ENCODE measurements at regions not wholly inside any gene's neighbourhood (a gene's known extent, or its start where the extent isn't known, plus 50 kb on each side); places are given as distances from the start of the nearest gene placed in this dataset.
"Not testable (repeated sequence)": the region's sequence is repeated elsewhere in the genome, so short reads cannot be mapped to it uniquely, and the experiment has no call there.

DNA sequence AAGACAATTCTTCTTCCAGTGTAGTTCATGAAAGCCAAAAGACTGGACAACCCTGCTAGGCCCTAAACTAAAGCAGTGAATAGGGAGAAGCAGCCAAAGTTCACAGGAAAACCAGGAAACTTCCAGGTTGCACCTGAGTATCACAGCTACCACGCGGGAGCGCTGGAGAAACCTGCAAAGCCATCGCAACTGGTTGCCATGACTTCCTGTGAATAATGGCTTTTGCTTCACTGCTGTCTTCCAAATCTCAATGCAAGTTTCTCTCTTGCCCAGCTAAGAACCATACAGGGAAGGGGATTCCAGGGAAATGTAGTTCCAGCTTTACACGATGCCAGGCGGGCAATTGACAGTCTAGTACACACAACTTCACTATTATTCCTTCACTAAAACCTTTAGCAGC lies 114.1 kb downstream of the GXYLT1 start:
- no peak for DNase-seq (ENCODE audit: low read depth in 2 of 2, low spot score in 1 of 2)

DNA sequence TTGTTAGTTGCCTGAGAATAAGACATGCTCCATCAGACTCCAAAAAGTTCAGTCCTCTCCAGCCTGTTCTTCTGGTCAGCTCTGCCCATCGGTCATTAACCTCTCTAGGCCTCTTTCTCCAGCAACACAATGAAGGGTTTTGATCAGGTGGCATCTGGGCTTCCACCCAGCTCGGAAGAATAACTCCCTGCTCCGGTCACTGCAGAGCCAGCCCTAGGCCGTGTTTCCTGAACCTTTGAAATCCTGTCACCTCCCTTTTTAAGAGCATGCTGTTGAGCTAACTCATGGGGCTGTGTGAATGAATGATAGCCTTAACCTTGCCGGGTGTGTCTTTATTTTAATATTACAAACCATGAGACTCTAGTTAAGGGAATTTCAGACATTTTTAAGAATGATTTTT lies 117.1 kb downstream of the GXYLT1 start:
- DNase-seq (ENCODE audit: low read depth in 2 of 2, low spot score in 1 of 2) = no peak

DNA sequence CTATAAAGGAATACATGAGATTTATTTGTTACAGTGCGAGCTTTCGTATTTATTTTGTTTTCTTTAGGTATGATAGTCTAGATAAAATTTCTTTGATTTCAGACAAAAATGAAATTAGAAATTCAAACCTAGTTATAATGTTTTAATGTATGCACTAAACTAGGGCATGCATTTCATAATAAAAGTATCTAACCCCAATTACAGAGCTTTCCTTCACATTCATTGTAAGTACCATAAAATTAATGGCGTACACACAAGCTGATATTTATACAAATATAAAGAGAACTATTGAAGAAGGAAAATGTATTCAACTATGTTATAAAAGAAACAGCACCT lies 120.2 kb downstream of the GXYLT1 start:
- no peak for DNase-seq (ENCODE audit: low read depth in 2 of 2, low spot score in 1 of 2)

DNA sequence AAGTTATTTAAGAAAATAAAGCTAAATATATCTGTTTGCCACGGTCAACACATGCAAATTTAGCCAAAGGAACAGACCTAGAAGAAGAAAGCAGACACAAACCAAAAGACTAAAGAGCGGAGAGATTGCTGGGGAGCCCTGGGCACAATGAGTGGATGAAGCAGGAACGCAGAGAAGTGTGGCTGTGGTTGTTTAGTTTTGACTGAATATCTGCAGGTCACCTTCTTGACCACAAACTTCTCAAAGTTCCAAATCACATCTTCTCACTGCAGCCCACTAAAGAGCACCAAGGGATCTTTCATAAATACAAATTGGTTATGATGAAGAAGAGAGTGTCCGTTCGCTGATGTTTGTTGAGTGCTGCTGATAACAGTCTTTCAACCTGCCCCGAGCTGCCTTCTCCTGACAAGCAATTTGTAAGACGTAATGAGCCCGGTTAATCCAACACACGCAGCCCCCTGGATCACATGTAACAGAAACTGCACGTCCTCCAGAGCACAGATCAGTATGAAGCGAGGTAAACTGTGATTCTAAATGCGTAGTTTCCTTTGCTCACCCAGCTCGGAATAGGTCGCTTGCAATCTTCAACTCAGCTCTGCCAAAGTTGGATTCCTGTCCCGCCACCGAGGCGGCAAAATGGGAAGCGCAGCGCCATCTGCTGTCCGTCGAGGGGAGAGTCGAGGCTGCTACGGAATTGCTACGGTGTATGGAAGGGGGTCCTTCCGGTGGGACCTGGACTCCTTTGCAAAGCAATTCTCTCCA lies 120.8 kb downstream of the GXYLT1 start:
- peak; percentile 27 for DNase-seq (ENCODE audit: low read depth in 2 of 2, low spot score in 1 of 2)

DNA sequence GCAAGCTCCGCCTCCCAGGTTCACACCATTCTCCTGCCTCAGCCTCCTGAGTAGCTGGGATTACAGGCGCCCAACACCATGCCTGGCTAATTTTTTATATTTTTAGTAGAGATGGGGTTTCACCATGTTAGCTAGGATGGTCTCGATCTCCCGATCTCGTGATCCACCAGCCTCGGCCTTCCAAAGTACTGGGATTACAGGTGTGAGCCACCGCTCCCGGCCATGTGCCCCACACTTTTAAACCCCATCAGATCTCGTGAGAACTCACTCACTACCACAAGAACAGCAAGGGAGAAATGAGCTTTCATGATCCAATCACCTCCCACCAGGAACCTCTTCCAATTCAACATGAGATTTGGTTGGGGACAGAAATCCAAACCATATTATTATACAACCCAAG lies 122.7 kb downstream of the GXYLT1 start:
- DNase-seq (ENCODE audit: low read depth in 2 of 2, low spot score in 1 of 2) = not testable (repeated sequence)

DNA sequence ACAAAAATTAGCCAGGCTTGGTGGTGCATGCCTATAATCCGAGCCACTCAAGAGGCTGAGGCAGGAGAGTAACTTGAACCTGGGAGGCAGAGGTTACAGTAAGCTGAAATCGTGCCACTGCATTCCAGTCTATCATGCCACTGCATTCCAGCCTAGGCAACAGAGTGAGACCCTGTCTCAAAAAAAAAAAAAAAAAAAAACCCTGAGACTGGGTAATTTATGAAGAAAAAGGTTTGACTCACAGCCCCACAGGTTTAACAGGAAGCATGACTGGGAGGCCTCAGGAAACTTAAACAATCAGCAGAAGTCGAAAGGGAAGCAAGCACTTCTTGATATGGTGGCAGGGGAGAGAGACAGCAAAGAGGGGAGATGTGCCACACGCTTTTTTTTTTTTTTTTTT lies 123.2 kb downstream of the GXYLT1 start:
- no peak for DNase-seq (ENCODE audit: low read depth in 2 of 2, low spot score in 1 of 2)

DNA sequence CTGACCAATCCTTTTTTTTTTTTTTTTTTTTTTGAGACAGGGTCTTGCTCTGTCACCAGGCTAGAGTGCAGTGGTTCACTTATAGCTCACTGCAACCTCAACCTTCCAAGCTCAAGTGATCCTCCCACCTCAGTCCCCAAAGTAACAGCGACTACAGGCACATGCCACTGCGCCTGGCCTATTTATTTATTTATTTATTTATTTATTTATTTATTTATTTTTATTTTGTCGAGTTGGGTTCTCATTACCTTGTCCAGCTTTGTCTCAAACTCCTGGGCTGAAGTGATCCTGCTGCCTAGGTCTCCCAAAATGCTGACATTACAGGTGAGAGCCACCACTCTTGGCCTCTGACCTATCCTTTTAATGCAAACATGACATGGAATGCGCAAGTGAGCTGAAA lies 124.4 kb downstream of the GXYLT1 start:
- DNase-seq (ENCODE audit: low read depth in 2 of 2, low spot score in 1 of 2) = no peak

DNA sequence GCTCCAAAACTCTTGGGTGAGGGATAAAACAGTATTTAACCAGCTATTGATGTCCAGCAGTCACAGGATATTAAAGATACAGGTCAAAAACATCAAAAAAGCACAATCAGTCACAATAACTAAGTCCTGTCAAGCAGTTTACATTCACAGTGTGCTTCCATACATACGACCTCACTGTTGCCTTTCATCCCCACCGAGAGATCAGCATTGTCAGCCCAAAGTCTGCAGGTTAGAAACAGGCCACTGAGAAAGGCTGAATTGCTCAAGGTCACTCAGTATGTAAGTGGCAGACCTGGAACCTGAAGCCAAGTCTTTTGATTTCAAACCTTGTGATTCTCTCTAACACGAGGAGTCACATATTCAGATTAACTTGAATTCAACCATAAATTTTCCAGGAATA lies 124.9 kb downstream of the GXYLT1 start:
- no peak for DNase-seq (ENCODE audit: low read depth in 2 of 2, low spot score in 1 of 2)

DNA sequence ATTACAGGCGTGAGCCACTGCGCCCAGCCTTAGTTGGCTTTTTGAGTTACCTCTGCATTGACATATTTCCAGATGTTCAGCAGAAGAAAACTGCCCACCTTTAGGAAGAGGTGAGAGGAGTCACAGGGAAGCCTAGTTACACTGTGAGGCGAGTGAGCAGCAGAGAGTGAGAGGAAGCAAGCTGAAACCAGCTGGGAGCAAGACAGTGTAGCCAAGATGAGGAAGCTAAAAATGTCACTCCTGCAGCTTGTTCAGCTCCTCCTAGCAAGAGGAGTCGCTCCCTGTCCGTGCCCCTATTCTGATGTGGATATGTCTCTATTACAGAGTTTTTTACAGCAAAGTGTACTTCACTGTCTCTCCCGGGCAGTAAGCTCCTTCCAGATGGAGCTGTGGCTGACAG lies 127.6 kb downstream of the GXYLT1 start:
- DNase-seq (ENCODE audit: low read depth in 2 of 2, low spot score in 1 of 2) = no peak

DNA sequence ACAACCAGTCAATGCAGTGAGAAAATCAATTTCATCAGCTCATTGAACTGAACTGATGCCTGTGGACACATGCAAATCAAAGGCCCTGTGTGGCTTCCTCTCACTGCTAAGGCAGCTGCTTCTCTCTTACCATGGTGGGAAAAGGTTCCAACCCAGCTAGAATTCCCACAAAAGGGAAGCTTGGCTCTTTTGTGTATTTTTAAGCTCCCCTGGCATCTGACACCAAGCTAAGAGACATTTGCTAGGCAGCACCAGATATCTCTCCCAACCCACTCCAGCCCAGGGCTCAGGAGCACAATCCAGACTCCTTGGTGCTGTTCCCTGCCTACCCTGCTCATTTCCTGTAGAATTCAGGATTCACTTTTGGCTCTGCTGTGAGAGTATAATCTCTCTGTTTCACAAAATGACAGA lies 129.6 kb downstream of the GXYLT1 start:
- DNase-seq (ENCODE audit: low read depth in 2 of 2, low spot score in 1 of 2) = no peak

DNA sequence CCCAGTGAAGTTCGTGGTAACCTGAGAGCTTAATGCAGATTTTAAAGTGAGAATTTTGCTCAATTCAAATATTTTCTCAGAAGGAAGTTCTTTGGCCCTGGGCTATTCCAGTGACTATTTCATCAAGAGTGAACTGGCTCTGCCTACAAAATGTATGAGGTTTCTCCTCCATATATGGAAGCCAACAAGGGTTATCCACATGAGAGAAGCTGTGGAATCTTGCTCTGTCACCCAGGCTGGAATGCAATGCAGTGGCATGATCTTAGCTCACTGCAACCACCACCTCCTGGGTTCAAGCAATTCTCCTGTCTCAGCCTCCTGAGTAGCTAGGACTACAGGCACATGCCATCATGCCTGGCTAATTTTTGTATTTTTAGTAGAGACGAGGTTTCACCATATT lies 132.2 kb downstream of the GXYLT1 start:
- not testable (repeated sequence) for DNase-seq (ENCODE audit: low read depth in 2 of 2, low spot score in 1 of 2)

DNA sequence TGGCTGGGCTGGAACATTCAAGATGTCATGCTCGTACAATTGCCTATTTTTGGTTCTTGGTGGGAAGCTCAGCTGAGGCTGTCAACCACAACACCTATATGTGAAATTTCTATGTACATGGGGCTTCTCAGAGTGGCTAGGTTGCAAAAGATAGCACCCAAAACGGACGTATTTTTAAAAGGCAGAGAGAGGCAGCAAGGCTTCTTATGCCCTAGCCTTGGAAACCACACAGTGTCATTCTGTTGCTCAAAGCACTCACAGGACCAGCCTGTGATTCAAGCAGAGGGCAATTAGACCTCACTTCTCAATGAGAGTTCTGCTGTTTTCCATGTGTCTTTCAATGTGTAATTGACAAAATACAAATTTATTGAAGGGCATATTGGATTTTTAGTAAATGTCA lies 134.0 kb downstream of the GXYLT1 start:
- no peak for DNase-seq (ENCODE audit: low read depth in 2 of 2, low spot score in 1 of 2)

DNA sequence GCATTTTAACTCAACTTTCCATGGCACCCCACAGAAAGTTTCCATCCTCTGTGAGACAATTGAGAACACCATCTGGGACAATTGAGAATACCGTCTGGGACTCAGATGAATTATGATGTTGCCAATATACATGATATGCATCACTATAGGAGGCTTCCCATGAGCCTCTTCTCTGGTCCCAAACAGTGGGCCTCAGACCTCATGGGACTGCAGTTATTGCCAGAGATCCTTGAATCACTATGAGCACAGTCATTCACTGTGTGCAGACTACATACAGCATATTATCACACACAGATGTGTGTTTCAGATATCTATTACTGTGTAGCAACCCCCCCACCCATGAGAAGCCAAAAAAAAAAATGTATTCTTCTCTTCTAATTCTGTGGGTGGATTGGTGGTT lies 134.4 kb downstream of the GXYLT1 start:
- no peak for DNase-seq (ENCODE audit: low read depth in 2 of 2, low spot score in 1 of 2)

DNA sequence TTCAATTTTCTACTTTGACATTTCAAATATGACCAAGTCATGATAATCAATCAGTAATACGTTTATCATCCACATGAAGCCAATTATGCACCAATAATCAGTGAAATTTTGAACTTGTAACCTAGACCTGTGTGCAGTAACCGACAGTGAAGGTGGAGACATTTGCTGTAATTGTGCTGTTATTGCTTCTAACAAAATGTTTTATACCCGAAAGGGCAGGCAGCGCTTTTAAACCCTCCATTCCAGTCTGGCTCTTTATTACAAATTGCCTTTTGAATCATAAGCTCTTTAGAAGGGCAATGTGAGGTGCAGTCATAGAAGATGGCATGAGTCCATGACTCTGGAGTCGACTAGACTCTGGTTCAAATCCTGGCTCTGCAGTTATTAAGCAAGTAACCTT lies 135.7 kb downstream of the GXYLT1 start:
- no peak for DNase-seq (ENCODE audit: low read depth in 2 of 2, low spot score in 1 of 2)

DNA sequence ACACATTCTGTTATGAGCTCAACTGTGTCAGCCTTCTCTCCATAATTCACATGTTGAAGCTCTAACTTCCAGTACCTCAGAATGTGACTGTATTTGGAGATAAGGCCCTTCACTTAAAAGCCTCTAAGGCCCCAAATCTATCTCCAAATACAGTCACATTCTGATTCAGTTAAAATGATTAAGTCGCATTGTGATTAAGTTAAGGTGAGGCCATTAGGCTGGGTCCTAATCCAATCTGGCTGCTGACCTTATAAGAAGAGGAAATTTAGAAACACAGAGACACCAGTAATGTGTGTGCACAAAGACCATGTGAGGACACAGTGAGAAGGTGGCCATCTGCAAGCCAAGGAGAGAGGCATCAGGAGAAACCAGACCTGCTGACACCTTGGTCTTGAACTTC lies 141.6 kb downstream of the GXYLT1 start:
- DNase-seq (ENCODE audit: low read depth in 2 of 2, low spot score in 1 of 2) = no peak

DNA sequence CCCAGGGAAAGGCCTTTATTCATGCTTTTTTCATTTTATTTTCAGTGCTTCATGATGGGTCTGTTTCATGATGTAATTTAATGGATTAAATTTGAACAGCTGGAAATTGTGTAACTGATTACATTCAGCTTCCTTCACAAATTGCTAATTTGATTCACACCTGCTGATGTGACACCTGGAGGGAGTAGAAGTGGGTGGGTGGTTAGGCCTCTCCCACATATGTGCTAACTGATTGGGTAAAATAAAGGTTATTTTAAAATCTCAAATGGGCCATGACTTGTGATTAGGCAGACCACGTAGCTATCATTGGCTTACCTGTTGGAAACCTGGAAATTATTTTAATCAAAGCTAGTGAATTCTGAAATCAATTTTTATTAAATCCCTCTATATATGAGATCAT lies 142.1 kb downstream of the GXYLT1 start:
- DNase-seq (ENCODE audit: low read depth in 2 of 2, low spot score in 1 of 2) = no peak

DNA sequence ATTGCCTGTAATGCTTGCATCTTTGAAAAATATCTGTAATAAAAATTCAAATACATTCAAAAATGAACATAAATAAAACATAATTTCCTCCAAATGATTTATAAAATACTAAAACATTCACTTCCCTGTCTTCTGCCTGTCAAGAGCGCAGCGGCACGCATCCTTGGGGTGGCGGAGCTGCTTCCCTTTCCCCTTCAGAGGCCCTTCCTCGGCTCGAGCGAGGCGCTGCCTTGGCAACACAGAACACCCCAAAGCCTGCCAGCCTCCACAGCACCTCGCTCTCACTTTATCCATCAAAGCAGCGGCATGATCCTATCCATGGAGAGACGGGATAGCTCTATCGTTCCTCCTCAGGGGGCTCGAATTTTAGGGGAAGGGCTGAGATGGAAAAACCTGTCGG lies 146.2 kb downstream of the GXYLT1 start:
- no peak for DNase-seq (ENCODE audit: low read depth in 2 of 2, low spot score in 1 of 2)

DNA sequence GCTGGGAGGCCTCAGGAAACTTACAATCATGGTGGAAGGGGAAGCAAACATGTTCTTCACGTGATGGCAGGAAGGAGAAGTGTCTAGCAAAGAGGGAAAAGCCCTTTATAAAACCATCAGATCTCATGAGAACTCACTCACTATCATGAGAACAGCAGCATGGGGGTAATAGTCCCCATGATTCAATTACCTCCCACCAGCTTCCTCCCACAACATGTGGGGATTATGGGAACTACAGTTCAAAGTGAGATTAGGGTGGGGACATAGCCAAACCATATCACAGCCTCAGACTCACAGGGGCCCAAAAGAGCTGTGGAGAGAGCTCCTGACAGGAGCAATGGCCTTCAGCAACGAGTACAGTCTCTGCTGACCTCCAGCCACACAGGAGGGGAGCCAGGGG lies 151.4 kb downstream of the GXYLT1 start:
- DNase-seq (ENCODE audit: low read depth in 2 of 2, low spot score in 1 of 2) = no peak

DNA sequence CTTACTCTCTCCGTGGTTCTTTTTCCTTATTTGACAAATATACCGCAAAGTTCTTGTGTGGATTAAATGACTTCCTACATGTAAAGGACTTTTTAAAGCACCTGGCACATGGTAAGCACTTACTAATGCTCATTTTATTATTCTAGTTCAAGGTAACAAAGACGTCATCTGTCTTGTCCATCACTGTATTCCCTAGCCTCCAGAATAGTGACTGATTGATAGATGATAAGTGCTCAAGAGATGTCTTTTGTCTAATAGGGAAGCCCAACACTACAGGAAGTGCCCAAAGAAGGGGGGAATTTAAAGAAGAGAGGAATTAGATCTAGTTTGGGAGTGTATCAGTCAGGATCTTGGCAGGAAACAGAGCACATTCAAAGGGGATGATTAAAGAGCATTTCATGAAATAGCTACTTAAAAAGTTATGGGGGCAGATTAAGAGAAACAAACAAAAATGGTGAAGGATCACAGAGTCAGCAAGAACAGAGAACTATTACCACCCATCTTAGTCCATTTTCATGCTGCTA lies 151.9 kb downstream of the GXYLT1 start:
- no peak for DNase-seq (ENCODE audit: low read depth in 2 of 2, low spot score in 1 of 2)

DNA sequence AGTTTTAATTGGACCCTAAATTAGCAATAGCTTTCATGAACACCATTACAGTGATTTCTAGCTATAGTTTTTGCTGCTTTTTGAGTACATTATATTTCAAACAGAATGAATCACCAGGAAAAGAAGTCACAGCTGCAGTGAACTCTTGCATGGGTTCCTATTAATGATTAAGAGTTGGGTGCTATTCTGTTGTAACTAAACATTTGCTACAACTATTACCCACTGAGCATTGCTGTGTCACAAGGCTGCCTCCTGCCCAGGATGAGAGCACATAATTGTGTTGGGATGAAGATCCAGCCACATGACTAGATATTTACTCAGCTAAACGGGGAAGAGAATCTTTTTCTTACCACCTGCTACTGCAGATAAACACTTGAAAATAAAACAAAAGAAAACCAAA lies 152.7 kb downstream of the GXYLT1 start:
- DNase-seq (ENCODE audit: low read depth in 2 of 2, low spot score in 1 of 2) = no peak

DNA sequence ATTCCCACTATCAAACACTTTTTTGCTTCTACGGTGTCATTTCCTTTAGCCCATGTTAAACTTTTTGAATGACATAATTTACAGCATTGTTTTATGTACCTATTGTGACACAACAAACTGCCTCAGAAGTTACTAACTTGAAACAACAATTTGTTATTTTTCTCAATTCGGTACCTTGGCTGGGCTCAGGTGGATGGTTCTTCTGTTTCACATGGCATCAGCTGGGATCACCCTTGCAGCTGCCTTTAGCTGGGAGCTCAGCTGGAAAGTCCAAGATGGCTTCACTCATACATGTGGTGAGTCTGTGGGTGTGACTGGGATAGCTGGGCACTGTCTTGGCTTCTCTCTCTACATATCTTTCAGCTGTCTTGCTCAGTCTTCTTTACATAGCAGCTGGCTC lies 156.0 kb downstream of the GXYLT1 start:
- no peak for DNase-seq (ENCODE audit: low read depth in 2 of 2, low spot score in 1 of 2)

DNA sequence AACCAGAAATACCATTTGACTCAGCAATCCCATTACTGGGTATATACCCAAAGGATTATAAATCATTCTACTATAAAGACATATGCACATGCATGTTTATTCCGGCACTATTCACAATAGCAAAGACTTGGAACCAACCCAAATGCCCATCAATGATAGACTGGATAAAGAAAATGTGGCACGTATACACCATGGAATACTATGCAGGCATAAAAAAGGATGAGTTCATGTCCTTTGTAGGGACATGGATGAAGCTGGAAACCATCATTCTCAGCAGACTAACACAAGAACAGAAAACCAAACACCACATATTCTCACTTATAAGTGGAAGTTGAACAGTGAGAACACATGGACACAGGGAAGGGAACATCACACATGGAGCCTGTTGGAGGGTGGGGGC lies 158.2 kb downstream of the GXYLT1 start:
- not testable (repeated sequence) for DNase-seq (ENCODE audit: low read depth in 2 of 2, low spot score in 1 of 2)

DNA sequence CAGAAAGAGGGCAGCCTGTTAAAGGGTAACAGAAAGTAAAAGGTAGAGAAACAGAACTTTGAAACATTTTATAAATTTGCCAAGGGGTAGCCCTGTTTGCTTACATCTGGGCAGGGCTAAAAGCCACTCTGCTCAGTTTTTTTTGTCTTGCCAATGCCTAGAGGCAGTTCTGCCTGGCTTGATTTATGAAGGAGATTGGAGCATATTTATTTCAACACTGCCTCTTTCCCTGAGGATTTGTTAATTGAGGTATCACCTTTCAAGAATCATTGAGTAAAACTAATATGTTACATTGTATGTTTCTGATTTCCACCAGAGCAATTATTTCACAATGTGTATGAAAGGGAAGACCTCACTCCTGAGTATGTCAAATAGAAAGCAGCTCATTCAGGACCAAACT lies 160.8 kb downstream of the GXYLT1 start:
- no peak for DNase-seq (ENCODE audit: low read depth in 2 of 2, low spot score in 1 of 2)

All from stimulated activated CD8-positive, alpha-beta memory T cell treated with anti-CD3 and anti-CD28 coated beads, Interleukin-4, amount 100 ng/mL, for 1 hour (primary cell).